Gastroesophageal sphincter (tissue), 3 donors: ENCODE measurements at regions not wholly inside any gene's neighbourhood (a gene's known extent, or its start where the extent isn't known, plus 50 kb on each side); places are given as distances from the start of the nearest gene placed in this dataset.

Source experiments
- CTCF ChIP-seq, 4 experiments: fragments of 200-600 bp in 2 of 4; fragments of 450-650 bp in 2 of 4; sonication (generic) in 1 of 4; IDR thresholded peaks; one replicate each; pipeline ENCODE4 v1.5.1; 2017 to 2019; ENCODE audit warnings: antibody characterized with exemption in 4 of 4, mild to moderate bottlenecking in 2 of 4, moderate library complexity in 2 of 4
- EP300 ChIP-seq: sonication (generic); formaldehyde crosslinking; IDR thresholded peaks from one replicate; pipeline ENCODE4 v1.6.1; 2017; ENCODE audit warnings: antibody characterized with exemption, mild to moderate bottlenecking

- TF ChIP-seq EP300 (no peak), CTCF (IDR thresholded peaks at IDR 0.05) (no peak)
Observed at GRCh38 chr1:56223968-56224367, 355.4 kb downstream of the PLPP3 start.
